SK-N-MC (cell line): ENCODE measurements at regions not wholly inside any gene's neighbourhood (a gene's known extent, or its start where the extent isn't known, plus 50 kb on each side); places are given as distances from the start of the nearest gene placed in this dataset.

Experiments
- EZH2 ChIP-seq: fragments of 200-600 bp; sonication (generic); IDR thresholded peaks from one replicate; pipeline ENCODE4 v1.6.1; 2017; ENCODE audit warnings: antibody characterized with exemption
- POLR2AphosphoS5 ChIP-seq: IDR thresholded peaks from 2 replicates; pipeline ENCODE4 v1.6.1; 2012; ENCODE audit warnings: mild to moderate bottlenecking, low read depth, low read length, borderline replicate concordance

DNA sequence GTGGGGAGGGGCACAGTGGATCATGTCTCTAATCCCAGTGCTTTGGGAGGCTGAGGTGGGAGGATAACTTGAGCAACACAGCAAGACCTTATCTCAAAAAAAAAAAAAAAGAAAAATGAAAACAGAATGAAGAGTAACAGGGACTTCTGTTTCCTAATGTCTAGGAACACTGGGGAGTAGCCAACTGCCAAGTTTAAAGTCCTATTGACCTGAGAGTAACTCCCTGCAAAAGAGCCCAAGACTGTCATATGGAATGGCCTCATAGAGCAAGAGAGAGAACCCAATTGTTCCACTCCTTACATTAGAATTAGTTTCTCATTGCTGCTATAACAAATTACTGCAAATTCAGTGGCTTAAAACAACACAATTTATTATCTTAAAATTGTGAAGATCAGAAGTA is 881.4 kb upstream of the ROBO1 start:
- no peak for TF ChIP-seq EZH2
- no peak for TF ChIP-seq POLR2AphosphoS5
